BJ (cell line): ENCODE measurements at regions not wholly inside any gene's neighbourhood (a gene's known extent, or its start where the extent isn't known, plus 50 kb on each side); places are given as distances from the start of the nearest gene placed in this dataset.

Experiments
- CTCF ChIA-PET: fragments of 350-600 bp; formaldehyde crosslinking; extraction: SDS; loops from one replicate; lab custom pipeline; 2021; ENCODE audit warnings: antibody characterized with exemption, inconsistent platforms; lab: Yijun Ruan, JAX
- POLR2A ChIA-PET: fragments of 300-600 bp; sonication (Branson Sonifier 250); formaldehyde crosslinking; extraction: SDS; loops from one replicate; lab custom pipeline; 2021; ENCODE audit warnings: antibody characterized with exemption; lab: Charles Lee
- DNase-seq: peaks from one replicate; pipeline ENCODE4 v3.0.0-alpha.2; 2011; ENCODE audit warnings: low read depth
- H3K27me3 ChIP-seq: 2 replicates; pipeline ENCODE4 v1.6.0; 2011; ENCODE audit warnings: low read length; ENCODE audit not compliant: control insufficient read depth, insufficient read depth
- H3K36me3 ChIP-seq: 2 replicates; pipeline ENCODE4 v1.5.1; 2011; ENCODE audit warnings: low read length; ENCODE audit not compliant: control insufficient read depth, insufficient read depth
- H3K4me3 ChIP-seq: 2 replicates; pipeline ENCODE4 v1.5.1; 2011; ENCODE audit warnings: low read depth, mild to moderate bottlenecking, control low read depth, low read length
- TF ChIP-seq, protein P1 (sequence below): IDR thresholded peaks from 2 replicates; pipeline ENCODE4 v1.5.1; 2011; ENCODE audit warnings: low read depth, mild to moderate bottlenecking, control low read depth, inconsistent platforms, low read length, moderate library complexity; ENCODE audit not compliant: insufficient read depth

GRCh38 chr17:77274096-77274845 lies 133.5 kb downstream of the SEC14L1 start:
- ChIA-PET CTCF (no interaction called here), POLR2A (no interaction called here)
- Histone ChIP-seq H3K4me3 (no peak overlapping the region), H3K36me3 (no peaks in the 10 kb centered on the region), H3K27me3 (no peaks in the 10 kb centered on the region)
- TF ChIP-seq, protein P1, sequence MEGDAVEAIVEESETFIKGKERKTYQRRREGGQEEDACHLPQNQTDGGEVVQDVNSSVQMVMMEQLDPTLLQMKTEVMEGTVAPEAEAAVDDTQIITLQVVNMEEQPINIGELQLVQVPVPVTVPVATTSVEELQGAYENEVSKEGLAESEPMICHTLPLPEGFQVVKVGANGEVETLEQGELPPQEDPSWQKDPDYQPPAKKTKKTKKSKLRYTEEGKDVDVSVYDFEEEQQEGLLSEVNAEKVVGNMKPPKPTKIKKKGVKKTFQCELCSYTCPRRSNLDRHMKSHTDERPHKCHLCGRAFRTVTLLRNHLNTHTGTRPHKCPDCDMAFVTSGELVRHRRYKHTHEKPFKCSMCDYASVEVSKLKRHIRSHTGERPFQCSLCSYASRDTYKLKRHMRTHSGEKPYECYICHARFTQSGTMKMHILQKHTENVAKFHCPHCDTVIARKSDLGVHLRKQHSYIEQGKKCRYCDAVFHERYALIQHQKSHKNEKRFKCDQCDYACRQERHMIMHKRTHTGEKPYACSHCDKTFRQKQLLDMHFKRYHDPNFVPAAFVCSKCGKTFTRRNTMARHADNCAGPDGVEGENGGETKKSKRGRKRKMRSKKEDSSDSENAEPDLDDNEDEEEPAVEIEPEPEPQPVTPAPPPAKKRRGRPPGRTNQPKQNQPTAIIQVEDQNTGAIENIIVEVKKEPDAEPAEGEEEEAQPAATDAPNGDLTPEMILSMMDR = no peak
- no peak for DNase-seq

GRCh38 chr17:77279448-77280303 lies 138.9 kb downstream of the SEC14L1 start:
- TF ChIP-seq, protein P1 = no peak
- Histone ChIP-seq H3K27me3 (no peaks in the 10 kb centered on the region), H3K4me3 (no peak overlapping the region), H3K36me3 (no peaks in the 10 kb centered on the region)
- ChIA-PET CTCF (interaction anchor here (1.3 kb wide), 2 partner anchors 29 to 224 kb away, joined by 3 to 5 read pairs; no protein-coding TSS in a partner anchor), POLR2A (no interaction called here)
- DNase-seq = no peak

DNA sequence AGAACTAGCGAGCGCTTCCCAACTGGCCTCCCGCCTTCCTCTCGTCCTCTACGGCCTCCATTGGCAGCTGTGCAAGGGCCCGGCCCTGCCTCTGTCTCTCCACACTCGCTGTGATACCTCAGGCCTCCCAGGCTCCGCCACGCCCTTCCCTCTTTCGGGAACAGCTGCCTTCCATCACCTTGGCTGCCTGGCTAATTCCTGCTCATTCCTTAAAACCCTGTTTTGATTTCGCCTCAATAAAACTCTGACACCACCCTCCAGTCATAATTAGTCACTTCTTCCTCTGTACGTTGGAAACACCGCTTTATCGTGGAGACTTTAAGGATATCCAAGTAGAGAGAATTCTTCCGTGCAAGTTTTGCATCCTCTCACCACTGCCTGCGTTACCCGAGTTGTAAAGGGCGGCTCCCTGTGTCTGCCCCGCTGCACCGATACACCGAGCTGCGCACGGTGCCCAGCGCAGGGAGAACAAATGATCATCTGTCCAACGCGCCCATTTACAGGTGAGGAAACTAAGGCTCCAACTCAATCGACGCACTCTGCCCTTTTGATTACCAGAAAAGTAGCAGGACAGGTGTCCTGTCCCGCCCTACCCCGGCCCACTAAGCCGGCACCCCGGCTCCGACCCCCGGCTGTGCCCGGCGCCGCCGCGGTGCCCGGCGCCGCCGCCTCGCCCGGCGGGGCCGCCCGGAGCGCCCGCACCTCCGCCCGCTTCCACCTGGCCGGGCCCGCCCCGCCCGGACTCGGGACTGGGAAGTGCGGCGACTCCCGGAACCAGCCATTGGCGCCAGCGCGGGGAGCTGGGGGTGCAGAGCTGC lies 139.7 kb downstream of the SEC14L1 start:
- Histone ChIP-seq H3K27me3 (no peaks in the 10 kb centered on the region), H3K36me3 (no peaks in the 10 kb centered on the region), H3K4me3 (peak overlapping the region; percentile 30)
- TF ChIP-seq, protein P1 = no peak
- ChIA-PET POLR2A (no interaction called here), CTCF (interaction anchor here (0.6 to 1.0 kb wide), 2 partner anchors 19 to 154 kb away, joined by 3 to 4 read pairs; no protein-coding TSS in a partner anchor)
- DNase-seq = no peak

DNA sequence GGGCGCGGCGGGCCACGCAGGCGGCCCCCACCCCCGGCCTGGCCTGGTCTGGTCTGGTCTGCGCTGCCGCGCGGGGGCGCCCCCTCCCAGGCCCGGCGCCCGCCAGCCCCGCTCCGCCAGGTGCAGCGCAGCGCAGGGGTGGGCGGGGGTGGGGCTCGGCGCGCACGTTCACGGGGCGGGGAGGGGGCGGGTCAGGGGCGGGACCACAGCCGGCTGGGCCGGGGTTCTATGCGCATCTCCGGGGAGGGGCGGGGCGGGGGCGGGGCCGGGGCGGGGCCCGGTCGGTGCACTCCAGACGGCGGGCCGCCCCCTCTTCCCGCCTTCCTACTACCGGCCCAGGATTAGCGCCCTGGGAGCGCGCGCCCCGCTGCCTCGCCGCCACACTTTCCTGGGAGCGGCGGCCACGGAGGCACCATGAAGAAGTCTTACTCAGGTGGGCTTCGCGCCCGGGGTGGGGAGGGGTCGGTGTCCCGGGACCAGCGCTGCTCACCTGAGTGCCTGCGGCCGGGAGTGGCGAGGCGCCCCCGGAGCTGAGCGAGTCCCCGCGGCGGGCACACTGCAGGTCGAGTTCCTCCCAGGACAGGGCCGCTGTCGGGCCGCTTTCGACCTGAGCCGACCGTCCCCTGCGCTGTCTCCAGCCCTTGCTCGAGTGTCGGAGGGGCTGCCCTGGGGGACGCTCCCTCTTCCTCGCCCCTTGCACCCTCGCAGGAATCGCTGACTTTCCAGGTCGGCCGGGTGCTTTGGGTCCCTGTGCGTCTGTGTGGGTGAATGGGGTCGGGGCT lies 140.5 kb downstream of the SEC14L1 start:
- ChIA-PET POLR2A (no interaction called here), CTCF (interaction anchor here (0.7 to 1.0 kb wide), 2 partner anchors 20 to 161 kb away, joined by 3 to 4 read pairs; no protein-coding TSS in a partner anchor)
- no peak for DNase-seq
- Histone ChIP-seq H3K27me3 (no peaks in the 10 kb centered on the region), H3K4me3 (peak overlapping the region; percentile 51), H3K36me3 (no peaks in the 10 kb centered on the region)
- TF ChIP-seq, protein P1 = no peak
